Left ventricle myocardium inferior (tissue), 1 donor: ENCODE measurements at regions not wholly inside any gene's neighbourhood (a gene's known extent, or its start where the extent isn't known, plus 50 kb on each side); places are given as distances from the start of the nearest gene placed in this dataset.

Source experiments
- DNase-seq: peaks from one replicate; pipeline ENCODE4 v3.0.0-alpha.2; 2020
- H3K27ac ChIP-seq: fragments of 200-600 bp; replicated peaks from 2 replicates; pipeline ENCODE4 v1.8.0; 2021
- H3K27me3 ChIP-seq: fragments of 200-600 bp; 2 replicates; pipeline ENCODE4 v1.8.0; 2021; ENCODE audit warnings: low read depth
- H3K36me3 ChIP-seq: fragments of 200-600 bp; 2 replicates; pipeline ENCODE4 v1.8.0; 2021
- H3K4me1 ChIP-seq: fragments of 200-600 bp; 2 replicates; pipeline ENCODE4 v1.8.0; 2021
- H3K4me3 ChIP-seq: fragments of 200-600 bp; 2 replicates; pipeline ENCODE4 v1.8.0; 2021; ENCODE audit warnings: mild to moderate bottlenecking, moderate library complexity
- H3K9me3 ChIP-seq: fragments of 200-600 bp; replicated peaks from 2 replicates; pipeline ENCODE4 v1.8.0; 2021
- CTCF ChIP-seq: fragments of 200-600 bp; IDR thresholded peaks from 2 replicates; pipeline ENCODE4 v1.8.0; 2021; ENCODE audit warnings: antibody characterized with exemption, mild to moderate bottlenecking, borderline replicate concordance
- intact Hi-C: fragments of 100-400 bp; cut with micrococcal nuclease; formaldehyde crosslinking; loops from one replicate; pipeline ENCODE4 v1.11.0; 2022
- donor health status: DM: no; HTN: yes; CAD: no; lungs with severe emphysema.

- Histone ChIP-seq H3K36me3 (no peaks in the 10 kb centered on the region), H3K27me3 (peaks cover 4% of the 10 kb centered on the region), H3K9me3 (no peaks in the 10 kb centered on the region), H3K27ac (no peak overlapping the region), H3K4me1 (no peaks in the 10 kb centered on the region), H3K4me3 (no peak overlapping the region)
- no peak for DNase-seq
- intact Hi-C loops: no loop called here
- no peak for TF ChIP-seq CTCF
These were observed 97.6 kb downstream of the C1D start for GRCh38 chr2:67965246-67965645.

- Histone ChIP-seq H3K4me1 (no peaks in the 10 kb centered on the region), H3K27me3 (peaks cover 6% of the 10 kb centered on the region), H3K27ac (no peak overlapping the region), H3K9me3 (no peaks in the 10 kb centered on the region), H3K36me3 (no peaks in the 10 kb centered on the region), H3K4me3 (no peak overlapping the region)
- no peak for DNase-seq
- intact Hi-C loops: no loop called here
- no peak for TF ChIP-seq CTCF
These were observed 92.7 kb downstream of the C1D start for GRCh38 chr2:67970071-67970470.

GRCh38 chr2:67970542-67970941, 92.3 kb downstream of the C1D start:
- DNase-seq: no peak
- Histone ChIP-seq H3K27me3 (peaks cover 6% of the 10 kb centered on the region), H3K27ac (no peak overlapping the region), H3K9me3 (no peaks in the 10 kb centered on the region), H3K4me1 (no peaks in the 10 kb centered on the region), H3K4me3 (no peak overlapping the region), H3K36me3 (no peaks in the 10 kb centered on the region)
- intact Hi-C loops: no loop called here
- TF ChIP-seq CTCF: no peak

- Histone ChIP-seq H3K27ac (no peak overlapping the region), H3K9me3 (no peaks in the 10 kb centered on the region), H3K27me3 (peaks cover 17% of the 10 kb centered on the region), H3K36me3 (no peaks in the 10 kb centered on the region), H3K4me3 (no peak overlapping the region), H3K4me1 (no peaks in the 10 kb centered on the region)
- TF ChIP-seq CTCF: no peak
- peak; percentile 25 for DNase-seq
- intact Hi-C loops: no loop called here
These were observed 88.0 kb downstream of the C1D start for GRCh38 chr2:67974559-67975430.

- intact Hi-C loops: no loop called here
- no peak overlapping the region for H3K27ac ChIP-seq
- H3K36me3 ChIP-seq: no peaks in the 10 kb centered on the region
- TF ChIP-seq CTCF: no peak
- H3K4me3 ChIP-seq: no peak overlapping the region
- peaks cover 14% of the 10 kb centered on the region for H3K9me3 ChIP-seq
- peaks cover 17% of the 10 kb centered on the region for H3K27me3 ChIP-seq
- no peaks in the 10 kb centered on the region for H3K4me1 ChIP-seq
- no peak for DNase-seq
These were observed 85.3 kb downstream of the C1D start for GRCh38 chr2:67977464-67977863.
